Esophagus squamous epithelium (tissue), 4 donors: ENCODE measurements at regions not wholly inside any gene's neighbourhood (a gene's known extent, or its start where the extent isn't known, plus 50 kb on each side); places are given as distances from the start of the nearest gene placed in this dataset.

ENCODE experiments used
- CTCF ChIP-seq, 6 experiments: fragments of 450-650 bp in 4 of 6; fragments of 200-600 bp in 2 of 6; sonication (generic) in 2 of 6; IDR thresholded peaks; one replicate each; pipeline ENCODE4 v1.5.1; 2016 to 2019; ENCODE audit warnings: antibody characterized with exemption in 6 of 6, mild to moderate bottlenecking in 4 of 6, moderate library complexity in 4 of 6
- POLR2A ChIP-seq, 4 donors: fragments of 450-650 bp; IDR thresholded peaks; one replicate each; pipeline ENCODE4 v1.6.1; 2017; ENCODE audit warnings: antibody characterized with exemption in 4 of 4, mild to moderate bottlenecking in 4 of 4, moderate library complexity in 3 of 4

GRCh38 chr1:14067711-14068110 lies 367.7 kb downstream of the PRDM2 start:
- no peak for TF ChIP-seq CTCF (IDR thresholded peaks at IDR 0.05)
- TF ChIP-seq POLR2A (IDR thresholded peaks at IDR 0.05), result no peak
